Activated B cell treated with CpG ODN at 0.5 μM for 24 hours (primary cell): ENCODE measurements at regions not wholly inside any gene's neighbourhood (a gene's known extent, or its start where the extent isn't known, plus 50 kb on each side); places are given as distances from the start of the nearest gene placed in this dataset.

ENCODE experiments used
- ATAC-seq: fragments of 200-7000 bp; cut with Tn5 transposase; one replicate; pipeline ENCODE4 v1.10.0; 2021; ENCODE audit warnings: low read depth, mild to moderate bottlenecking, moderate library complexity
- CTCF ChIA-PET: fragments of 350-600 bp; sonication (Branson Sonifier 250); formaldehyde crosslinking; loops from one replicate; lab custom pipeline; 2021; ENCODE audit warnings: antibody characterized with exemption; lab: Charles Lee
- POLR2A ChIA-PET: fragments of 350-600 bp; sonication (Branson Sonifier 250); formaldehyde crosslinking; loops from one replicate; lab custom pipeline; 2021; ENCODE audit warnings: antibody characterized with exemption; lab: Charles Lee
- DNase-seq: peaks from one replicate; pipeline ENCODE4 v3.0.0; 2022
- H3K27ac Mint-ChIP-seq: one replicate; pipeline ENCODE4 v1.8.0; 2020; ENCODE audit warnings: mixed read lengths
- H3K27me3 Mint-ChIP-seq: one replicate; pipeline ENCODE4 v1.8.0; 2021; ENCODE audit warnings: mixed read lengths
- H3K36me3 Mint-ChIP-seq: one replicate; pipeline ENCODE4 v1.8.0; 2021; ENCODE audit warnings: low read depth, mixed read lengths
- H3K4me1 Mint-ChIP-seq: one replicate; pipeline ENCODE4 v1.8.0; 2021; ENCODE audit warnings: mixed read lengths
- H3K4me3 Mint-ChIP-seq: one replicate; pipeline ENCODE4 v1.8.0; 2020; ENCODE audit warnings: mild to moderate bottlenecking, mixed read lengths
- H3K9me3 Mint-ChIP-seq: one replicate; pipeline ENCODE4 v1.8.0; 2020; ENCODE audit warnings: mixed read lengths
- CTCF ChIP-seq: fragments of 200-600 bp; IDR thresholded peaks from one replicate; pipeline ENCODE4 v1.8.0; 2022; ENCODE audit warnings: antibody characterized with exemption, mild to moderate bottlenecking
- intact Hi-C: fragments of 100-400 bp; cut with micrococcal nuclease; formaldehyde crosslinking; loops from one replicate; pipeline ENCODE4 v1.15.1; 2024

DNA sequence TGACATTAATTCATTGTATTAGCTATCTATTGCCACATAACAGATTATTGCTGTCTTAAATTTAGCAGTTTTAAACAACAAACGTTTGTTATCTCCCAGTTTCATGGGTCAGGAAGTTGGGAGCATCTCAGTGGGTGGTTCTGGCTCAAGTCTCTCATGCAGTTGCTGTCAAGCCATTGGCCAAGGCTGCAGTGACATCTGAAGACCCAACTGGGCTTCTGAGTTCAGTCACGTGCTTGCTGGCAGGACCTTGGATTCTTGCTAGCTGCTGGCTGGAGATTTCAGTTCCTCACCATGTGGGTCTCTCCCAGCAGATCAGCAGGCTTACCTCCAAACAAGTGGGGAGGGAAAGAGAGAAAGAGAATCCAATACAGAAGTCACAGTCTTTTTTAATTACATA, 152.6 kb upstream of the EXOC2 start:
- ChIA-PET CTCF (no interaction called here), POLR2A (no interaction called here)
- Mint-ChIP-seq H3K4me3 (no peak overlapping the region), H3K9me3 (peaks cover 2% of the 10 kb centered on the region), H3K27me3 (peaks cover 16% of the 10 kb centered on the region), H3K36me3 (no peaks in the 10 kb centered on the region), H3K27ac (no peak overlapping the region), H3K4me1 (peaks cover 5% of the 10 kb centered on the region)
- ATAC-seq = no peak
- TF ChIP-seq CTCF = no peak
- intact Hi-C loops = no loop called here
- DNase-seq = no peak

GRCh38 chr6:845101-845500, 152.2 kb upstream of the EXOC2 start:
- POLR2A ChIA-PET = no interaction called here
- H3K36me3 Mint-ChIP-seq = no peaks in the 10 kb centered on the region
- CTCF ChIA-PET = no interaction called here
- peaks cover 18% of the 10 kb centered on the region for H3K27me3 Mint-ChIP-seq
- H3K4me3 Mint-ChIP-seq = no peak overlapping the region
- H3K4me1 Mint-ChIP-seq = peaks cover 2% of the 10 kb centered on the region
- no peak for TF ChIP-seq CTCF
- intact Hi-C loops = no loop called here
- peaks cover 2% of the 10 kb centered on the region for H3K9me3 Mint-ChIP-seq
- ATAC-seq (no peak), DNase-seq (no peak)
- H3K27ac Mint-ChIP-seq = no peak overlapping the region

- Mint-ChIP-seq H3K36me3 (no peaks in the 10 kb centered on the region), H3K27me3 (peaks cover 24% of the 10 kb centered on the region), H3K27ac (no peak overlapping the region), H3K4me3 (no peak overlapping the region), H3K9me3 (peaks cover 4% of the 10 kb centered on the region), H3K4me1 (peaks cover 1% of the 10 kb centered on the region)
- ATAC-seq = no peak
- intact Hi-C loops = no loop called here
- no peak for TF ChIP-seq CTCF
- DNase-seq = no peak
- ChIA-PET CTCF (no interaction called here), POLR2A (no interaction called here)
Observed at GRCh38 chr6:842141-842540, 149.2 kb upstream of the EXOC2 start.

- Mint-ChIP-seq H3K36me3 (no peaks in the 10 kb centered on the region), H3K27me3 (peaks cover 28% of the 10 kb centered on the region), H3K4me1 (peaks cover 1% of the 10 kb centered on the region), H3K9me3 (peaks cover 4% of the 10 kb centered on the region), H3K4me3 (no peak overlapping the region), H3K27ac (no peak overlapping the region)
- DNase-seq (no peak), ATAC-seq (no peak)
- intact Hi-C loops = no loop called here
- no peak for TF ChIP-seq CTCF
- CTCF ChIA-PET = no interaction called here
- POLR2A ChIA-PET = no interaction called here
Observed at GRCh38 chr6:841569-841968, 148.6 kb upstream of the EXOC2 start.

- Mint-ChIP-seq H3K27me3 (peaks cover 26% of the 10 kb centered on the region), H3K36me3 (no peaks in the 10 kb centered on the region), H3K4me3 (no peak overlapping the region), H3K4me1 (peaks cover 5% of the 10 kb centered on the region), H3K27ac (no peak overlapping the region), H3K9me3 (peaks cover 4% of the 10 kb centered on the region)
- intact Hi-C loops = no loop called here
- ChIA-PET CTCF (no interaction called here), POLR2A (no interaction called here)
- ATAC-seq (no peak), DNase-seq (no peak)
- TF ChIP-seq CTCF = no peak
Observed at GRCh38 chr6:839201-839600, 146.3 kb upstream of the EXOC2 start.
